ENCODE measurements at regions not wholly inside any gene's neighbourhood (a gene's known extent, or its start where the extent isn't known, plus 50 kb on each side); places are given as distances from the start of the nearest gene placed in this dataset.

DNA sequence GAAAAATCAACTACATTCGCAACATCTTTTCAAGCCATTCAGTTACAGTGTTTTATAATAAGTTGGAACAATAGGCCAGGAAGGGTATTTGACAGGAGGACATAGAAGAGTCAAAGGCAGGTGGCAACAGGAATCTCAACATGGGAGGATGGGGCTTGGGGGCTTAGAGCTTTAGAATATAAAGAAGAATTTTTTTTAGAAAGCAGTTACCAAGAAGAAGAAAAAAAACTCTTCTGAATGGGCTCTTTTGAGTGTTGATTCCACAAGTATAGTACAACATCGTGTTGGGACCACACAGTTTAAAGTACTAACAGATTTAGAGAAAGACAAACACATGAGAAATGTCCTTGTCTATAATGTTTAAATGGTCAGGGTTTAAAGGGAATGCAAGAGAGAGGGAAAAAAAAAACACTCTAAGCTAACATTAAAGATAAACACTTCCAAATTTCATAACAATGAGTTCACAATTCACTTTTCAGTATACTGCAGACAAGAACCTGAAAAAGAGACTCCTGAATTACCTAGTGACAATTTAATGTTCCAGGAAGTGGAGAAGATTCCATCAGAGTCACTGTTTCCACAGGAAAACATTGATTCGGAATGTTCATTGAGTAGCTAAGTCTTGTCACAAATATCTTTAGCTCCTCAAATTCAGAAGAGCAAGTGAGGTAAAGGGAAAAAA lies 282.3 kb downstream of the DEPDC1B start:
- H3K27ac Mint-ChIP-seq (ENCODE audit: unreplicated experiment): no peak overlapping the region
- H3K4me3 Mint-ChIP-seq (ENCODE audit: unreplicated experiment): no peak overlapping the region
- H3K36me3 Mint-ChIP-seq (ENCODE audit: unreplicated experiment): peaks cover 9% of the 10 kb centered on the region
- TF ChIP-seq, protein P1, sequence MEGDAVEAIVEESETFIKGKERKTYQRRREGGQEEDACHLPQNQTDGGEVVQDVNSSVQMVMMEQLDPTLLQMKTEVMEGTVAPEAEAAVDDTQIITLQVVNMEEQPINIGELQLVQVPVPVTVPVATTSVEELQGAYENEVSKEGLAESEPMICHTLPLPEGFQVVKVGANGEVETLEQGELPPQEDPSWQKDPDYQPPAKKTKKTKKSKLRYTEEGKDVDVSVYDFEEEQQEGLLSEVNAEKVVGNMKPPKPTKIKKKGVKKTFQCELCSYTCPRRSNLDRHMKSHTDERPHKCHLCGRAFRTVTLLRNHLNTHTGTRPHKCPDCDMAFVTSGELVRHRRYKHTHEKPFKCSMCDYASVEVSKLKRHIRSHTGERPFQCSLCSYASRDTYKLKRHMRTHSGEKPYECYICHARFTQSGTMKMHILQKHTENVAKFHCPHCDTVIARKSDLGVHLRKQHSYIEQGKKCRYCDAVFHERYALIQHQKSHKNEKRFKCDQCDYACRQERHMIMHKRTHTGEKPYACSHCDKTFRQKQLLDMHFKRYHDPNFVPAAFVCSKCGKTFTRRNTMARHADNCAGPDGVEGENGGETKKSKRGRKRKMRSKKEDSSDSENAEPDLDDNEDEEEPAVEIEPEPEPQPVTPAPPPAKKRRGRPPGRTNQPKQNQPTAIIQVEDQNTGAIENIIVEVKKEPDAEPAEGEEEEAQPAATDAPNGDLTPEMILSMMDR (IDR thresholded peaks at IDR 0.05; ENCODE audit: partially characterized antibody, unreplicated experiment): no peak
- DNase-seq: no peak
- H3K4me1 Mint-ChIP-seq (ENCODE audit: low read depth, unreplicated experiment): no peaks in the 10 kb centered on the region
- H3K9me3 Mint-ChIP-seq (ENCODE audit: unreplicated experiment): no peaks in the 10 kb centered on the region
- no peaks in the 10 kb centered on the region for H3K27me3 Mint-ChIP-seq (ENCODE audit: unreplicated experiment)

DNA sequence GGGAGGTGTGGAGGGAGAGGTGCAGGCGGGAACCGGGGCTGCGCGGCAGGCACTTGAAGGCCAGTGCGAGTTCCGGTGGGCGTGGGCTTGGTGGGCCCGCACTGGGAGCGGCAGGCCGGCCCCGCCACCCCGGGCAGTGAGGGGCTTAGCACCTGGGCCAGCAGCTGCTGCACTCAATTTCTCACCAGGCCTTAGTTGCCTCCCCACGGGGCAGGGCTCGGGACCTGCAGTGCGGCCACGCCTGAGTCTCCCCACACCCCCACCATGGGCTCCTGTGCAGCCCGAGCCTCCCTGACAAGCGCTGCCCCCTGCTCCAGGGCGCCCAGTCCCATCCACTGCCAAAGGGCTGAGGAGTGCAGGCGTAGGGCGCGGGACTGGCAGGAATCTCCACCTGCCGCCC lies 284.5 kb downstream of the DEPDC1B start:
- no peak for DNase-seq
- no peak overlapping the region for H3K27ac Mint-ChIP-seq (ENCODE audit: unreplicated experiment)
- no peaks in the 10 kb centered on the region for H3K36me3 Mint-ChIP-seq (ENCODE audit: unreplicated experiment)
- H3K4me1 Mint-ChIP-seq (ENCODE audit: low read depth, unreplicated experiment): no peaks in the 10 kb centered on the region
- no peak overlapping the region for H3K4me3 Mint-ChIP-seq (ENCODE audit: unreplicated experiment)
- TF ChIP-seq, protein P1 (IDR thresholded peaks at IDR 0.05; ENCODE audit: partially characterized antibody, unreplicated experiment): no peak
- no peaks in the 10 kb centered on the region for H3K27me3 Mint-ChIP-seq (ENCODE audit: unreplicated experiment)
- H3K9me3 Mint-ChIP-seq (ENCODE audit: unreplicated experiment): no peaks in the 10 kb centered on the region

DNA sequence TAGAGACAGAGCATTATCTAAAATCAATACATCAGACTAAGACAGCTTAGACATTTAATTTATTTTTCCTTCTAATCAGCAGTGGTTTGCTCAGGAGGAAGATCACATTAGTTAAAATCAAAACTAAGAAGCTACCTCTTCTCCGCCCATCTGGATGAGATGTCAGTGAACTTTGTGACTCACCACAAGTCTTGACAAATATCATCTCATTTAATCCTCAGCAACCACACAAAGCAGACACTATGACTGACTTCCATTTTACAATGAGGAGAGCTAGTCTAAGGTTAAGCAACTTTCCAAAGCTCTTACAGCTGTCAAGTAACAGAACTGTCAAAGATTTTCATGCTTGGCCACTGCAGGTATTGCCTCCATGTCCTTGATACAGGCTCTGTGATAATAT lies 289.5 kb downstream of the DEPDC1B start:
- no peak overlapping the region for H3K27ac Mint-ChIP-seq (ENCODE audit: unreplicated experiment)
- no peak overlapping the region for H3K4me3 Mint-ChIP-seq (ENCODE audit: unreplicated experiment)
- no peaks in the 10 kb centered on the region for H3K36me3 Mint-ChIP-seq (ENCODE audit: unreplicated experiment)

GRCh38 chr5:60404171-60404570 lies 295.8 kb downstream of the DEPDC1B start:
- TF ChIP-seq, protein P1 (IDR thresholded peaks at IDR 0.05; ENCODE audit: partially characterized antibody, unreplicated experiment): no peak
- Mint-ChIP-seq H3K27me3 (ENCODE audit: unreplicated experiment) (no peaks in the 10 kb centered on the region), H3K4me1 (ENCODE audit: low read depth, unreplicated experiment) (no peaks in the 10 kb centered on the region), H3K27ac (ENCODE audit: unreplicated experiment) (no peak overlapping the region), H3K9me3 (ENCODE audit: unreplicated experiment) (no peaks in the 10 kb centered on the region), H3K4me3 (ENCODE audit: unreplicated experiment) (no peak overlapping the region), H3K36me3 (ENCODE audit: unreplicated experiment) (no peaks in the 10 kb centered on the region)
- DNase-seq: no peak

More for the DNA sequence above, 289.5 kb downstream of the DEPDC1B start:
- no peaks in the 10 kb centered on the region for H3K9me3 Mint-ChIP-seq (ENCODE audit: unreplicated experiment)
- no peaks in the 10 kb centered on the region for H3K4me1 Mint-ChIP-seq (ENCODE audit: low read depth, unreplicated experiment)
- TF ChIP-seq, protein P1 (IDR thresholded peaks at IDR 0.05; ENCODE audit: partially characterized antibody, unreplicated experiment): no peak
- H3K27me3 Mint-ChIP-seq (ENCODE audit: unreplicated experiment): no peaks in the 10 kb centered on the region
- no peak for DNase-seq

DNA sequence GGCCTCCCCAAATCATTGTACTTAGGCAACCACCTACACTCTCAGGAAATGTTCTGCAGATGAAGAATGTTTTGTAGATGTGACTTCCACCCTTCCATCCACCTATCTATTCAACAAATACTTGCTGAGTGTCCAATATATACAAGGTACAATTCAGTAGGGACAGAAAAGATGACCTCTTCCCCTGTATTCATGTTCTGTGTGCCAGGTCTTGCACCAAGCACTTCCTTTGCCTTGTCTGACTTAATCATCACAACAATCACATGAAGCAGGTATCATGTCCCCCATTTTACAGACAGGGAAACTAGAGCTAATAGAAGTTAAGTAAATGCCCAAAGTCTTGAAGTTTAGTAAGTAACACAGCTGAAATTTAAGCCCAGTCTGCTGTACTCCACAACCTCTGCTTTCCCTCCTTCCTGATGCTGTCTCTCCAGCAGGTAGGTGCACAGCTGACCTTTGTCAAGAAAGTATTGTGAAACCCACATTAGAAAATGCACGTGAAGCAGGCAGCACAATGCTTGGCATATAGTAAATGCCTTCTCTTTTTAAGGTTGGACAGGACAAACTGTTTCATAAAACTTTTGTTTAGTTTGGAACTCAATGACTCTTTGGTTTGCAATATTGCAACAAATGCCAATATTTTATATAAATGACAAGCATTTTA lies 296.5 kb downstream of the DEPDC1B start:
- DNase-seq: no peak
- no peaks in the 10 kb centered on the region for H3K27me3 Mint-ChIP-seq (ENCODE audit: unreplicated experiment)
- H3K4me1 Mint-ChIP-seq (ENCODE audit: low read depth, unreplicated experiment): no peaks in the 10 kb centered on the region
- H3K36me3 Mint-ChIP-seq (ENCODE audit: unreplicated experiment): no peaks in the 10 kb centered on the region
- no peak overlapping the region for H3K27ac Mint-ChIP-seq (ENCODE audit: unreplicated experiment)
- no peaks in the 10 kb centered on the region for H3K9me3 Mint-ChIP-seq (ENCODE audit: unreplicated experiment)
- TF ChIP-seq, protein P1 (IDR thresholded peaks at IDR 0.05; ENCODE audit: partially characterized antibody, unreplicated experiment): no peak
- no peak overlapping the region for H3K4me3 Mint-ChIP-seq (ENCODE audit: unreplicated experiment)

Measured in glutamatergic neuron (in vitro differentiated cells).